WERI-Rb-1 (cell line): ENCODE measurements at regions not wholly inside any gene's neighbourhood (a gene's known extent, or its start where the extent isn't known, plus 50 kb on each side); places are given as distances from the start of the nearest gene placed in this dataset.

Experiments used
- DNase-seq: peaks from one replicate; pipeline ENCODE4 v3.0.0-alpha.2; 2020
- H3K27ac ChIP-seq: fragments of 250-450 bp; sonication (Bioruptor Pico); 2 replicates; pipeline ENCODE4 v1.5.1; 2020; ENCODE audit warnings: mild to moderate bottlenecking, moderate library complexity
- H3K27me3 ChIP-seq: fragments of 250-450 bp; sonication (Bioruptor Pico); 2 replicates; pipeline ENCODE4 v1.5.1; 2021; ENCODE audit warnings: mild to moderate bottlenecking, low read depth, moderate library complexity; ENCODE audit not compliant: insufficient read depth, severe bottlenecking
- H3K36me3 ChIP-seq: fragments of 250-450 bp; sonication (Bioruptor Pico); 2 replicates; pipeline ENCODE4 v1.5.1; 2020; ENCODE audit warnings: mild to moderate bottlenecking, moderate library complexity
- H3K4me3 ChIP-seq: 2 replicates; pipeline ENCODE4 v1.5.1; 2011; ENCODE audit warnings: low read depth, mild to moderate bottlenecking, control low read depth, low read length
- H3K9me3 ChIP-seq: fragments of 250-450 bp; sonication (Bioruptor Pico); 2 replicates; pipeline ENCODE4 v1.5.1; 2021; ENCODE audit warnings: mild to moderate bottlenecking, moderate library complexity; ENCODE audit not compliant: severe bottlenecking
- TF ChIP-seq, protein P1 (sequence below): IDR thresholded peaks from 2 replicates; pipeline ENCODE4 v1.5.1; 2011; ENCODE audit warnings: low read depth, mild to moderate bottlenecking, control low read depth, inconsistent platforms, low read length

- no peaks in the 10 kb centered on the region for H3K9me3 ChIP-seq
- H3K27me3 ChIP-seq = no peaks in the 10 kb centered on the region
- no peak overlapping the region for H3K27ac ChIP-seq
- DNase-seq = no peak
- no peak overlapping the region for H3K4me3 ChIP-seq
- no peaks in the 10 kb centered on the region for H3K36me3 ChIP-seq
- TF ChIP-seq, protein P1, sequence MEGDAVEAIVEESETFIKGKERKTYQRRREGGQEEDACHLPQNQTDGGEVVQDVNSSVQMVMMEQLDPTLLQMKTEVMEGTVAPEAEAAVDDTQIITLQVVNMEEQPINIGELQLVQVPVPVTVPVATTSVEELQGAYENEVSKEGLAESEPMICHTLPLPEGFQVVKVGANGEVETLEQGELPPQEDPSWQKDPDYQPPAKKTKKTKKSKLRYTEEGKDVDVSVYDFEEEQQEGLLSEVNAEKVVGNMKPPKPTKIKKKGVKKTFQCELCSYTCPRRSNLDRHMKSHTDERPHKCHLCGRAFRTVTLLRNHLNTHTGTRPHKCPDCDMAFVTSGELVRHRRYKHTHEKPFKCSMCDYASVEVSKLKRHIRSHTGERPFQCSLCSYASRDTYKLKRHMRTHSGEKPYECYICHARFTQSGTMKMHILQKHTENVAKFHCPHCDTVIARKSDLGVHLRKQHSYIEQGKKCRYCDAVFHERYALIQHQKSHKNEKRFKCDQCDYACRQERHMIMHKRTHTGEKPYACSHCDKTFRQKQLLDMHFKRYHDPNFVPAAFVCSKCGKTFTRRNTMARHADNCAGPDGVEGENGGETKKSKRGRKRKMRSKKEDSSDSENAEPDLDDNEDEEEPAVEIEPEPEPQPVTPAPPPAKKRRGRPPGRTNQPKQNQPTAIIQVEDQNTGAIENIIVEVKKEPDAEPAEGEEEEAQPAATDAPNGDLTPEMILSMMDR = no peak
Measured at GRCh38 chr4:159515314-159516025, 412.6 kb downstream of the RAPGEF2 start.

DNA sequence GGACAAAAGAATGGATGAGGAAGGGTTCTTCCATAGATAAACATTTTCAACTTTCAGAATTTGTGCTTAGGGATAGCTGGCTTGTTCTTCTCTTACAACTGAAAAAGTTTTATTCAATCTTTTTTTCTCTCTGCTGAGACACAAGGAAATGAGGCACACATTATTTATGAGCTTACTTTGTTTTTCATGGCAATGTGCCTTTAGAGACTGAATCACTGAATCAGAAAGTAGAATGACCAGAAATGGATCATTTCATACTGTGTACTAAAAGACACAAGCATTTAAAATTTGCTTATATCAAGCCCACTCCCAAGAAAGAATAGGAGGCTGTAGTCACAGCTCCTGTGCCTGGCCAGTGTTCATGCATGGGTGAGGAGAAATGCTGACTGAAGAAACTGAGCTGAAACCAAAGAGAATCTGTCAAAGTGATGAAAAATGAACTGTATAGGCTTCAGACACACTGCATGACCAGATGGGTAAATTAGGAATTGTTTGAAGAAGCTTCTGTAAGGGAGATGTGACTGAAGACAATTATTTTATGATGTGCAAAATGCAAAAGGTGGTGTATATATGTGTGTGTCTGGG lies 413.8 kb downstream of the RAPGEF2 start:
- H3K4me3 ChIP-seq = no peak overlapping the region
- no peak for DNase-seq
- TF ChIP-seq, protein P1 = no peak
- no peaks in the 10 kb centered on the region for H3K27me3 ChIP-seq
- H3K27ac ChIP-seq = no peak overlapping the region
- no peaks in the 10 kb centered on the region for H3K9me3 ChIP-seq
- no peaks in the 10 kb centered on the region for H3K36me3 ChIP-seq

DNA sequence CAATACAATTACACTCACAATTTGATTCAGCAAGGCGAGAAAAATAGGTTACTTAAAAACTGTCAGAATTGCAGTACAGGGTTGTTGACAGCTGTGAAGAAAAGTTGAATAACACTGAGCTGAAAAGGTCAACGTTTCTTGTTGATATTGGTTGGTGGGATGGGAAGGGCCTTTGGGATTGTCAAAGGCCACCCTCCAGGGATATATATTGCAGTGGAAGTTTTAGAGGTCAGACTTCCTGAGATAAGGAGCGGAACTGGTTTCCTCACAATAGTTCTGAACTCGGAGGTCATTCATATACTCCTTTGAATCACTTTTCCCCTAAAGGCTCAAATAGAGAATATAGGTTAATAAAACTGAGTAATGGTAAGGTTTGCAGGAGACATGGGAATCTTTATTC lies 417.2 kb downstream of the RAPGEF2 start:
- H3K9me3 ChIP-seq = peaks cover 3% of the 10 kb centered on the region
- no peak for DNase-seq
- H3K27ac ChIP-seq = no peak overlapping the region
- TF ChIP-seq, protein P1 = no peak
- no peaks in the 10 kb centered on the region for H3K36me3 ChIP-seq
- H3K4me3 ChIP-seq = no peak overlapping the region
- no peaks in the 10 kb centered on the region for H3K27me3 ChIP-seq

DNA sequence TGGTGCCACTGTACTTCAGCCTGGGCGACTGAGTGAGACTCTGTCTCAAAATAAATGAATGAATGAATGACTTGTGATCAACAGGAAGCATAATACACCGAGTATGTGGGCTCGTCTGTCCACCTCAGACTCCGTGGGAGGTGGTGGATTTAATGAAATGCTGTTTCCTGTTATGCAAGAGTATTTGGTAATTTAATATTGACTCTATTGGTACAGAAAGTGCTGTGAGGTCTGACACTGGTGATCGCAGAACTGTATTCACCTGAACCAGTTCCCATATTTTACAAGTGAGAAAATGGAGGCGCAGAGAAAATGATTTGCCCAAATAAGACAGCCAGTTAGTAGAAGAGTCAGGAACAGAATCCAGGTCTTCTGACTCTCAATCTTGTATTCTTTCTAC lies 423.3 kb downstream of the RAPGEF2 start:
- TF ChIP-seq, protein P1 = no peak
- H3K9me3 ChIP-seq = peaks cover 3% of the 10 kb centered on the region
- no peaks in the 10 kb centered on the region for H3K36me3 ChIP-seq
- H3K27ac ChIP-seq = no peak overlapping the region
- H3K4me3 ChIP-seq = no peak overlapping the region
- H3K27me3 ChIP-seq = no peaks in the 10 kb centered on the region
- DNase-seq = no peak

GRCh38 chr4:159534655-159535054 lies 431.8 kb downstream of the RAPGEF2 start:
- Histone ChIP-seq H3K36me3 (no peaks in the 10 kb centered on the region), H3K4me3 (no peak overlapping the region), H3K27me3 (no peaks in the 10 kb centered on the region), H3K27ac (no peak overlapping the region), H3K9me3 (peaks cover 20% of the 10 kb centered on the region)
- no peak for DNase-seq
- TF ChIP-seq, protein P1 = no peak
